HepG2 (cell line): ENCODE measurements at regions not wholly inside any gene's neighbourhood (a gene's known extent, or its start where the extent isn't known, plus 50 kb on each side); places are given as distances from the start of the nearest gene placed in this dataset.
A peak's percentile ranks its signal among the peaks of the same experiment; 100 is the strongest.

Experiments used
- ATAC-seq: fragments of 200-7000 bp; cut with Tn5 transposase; 3 replicates; pipeline ENCODE4 v1.9.1; 2020; ENCODE audit warnings: mild to moderate bottlenecking, moderate library complexity
- BruUV-seq: library from RNA; stranded (reverse); fragments of 400-500 nt; replicated peaks from 2 replicates; lab custom pipeline; 2021; lab: Mats Ljungman, UMichigan
- CTCF ChIA-PET: fragments of 300-600 bp; formaldehyde crosslinking; extraction: SDS; loops from one replicate; lab custom pipeline; 2021; ENCODE audit warnings: low total read pairs, inconsistent platforms, low intra/inter-chr PET ratio; lab: Yijun Ruan, JAX
- POLR2A ChIA-PET: fragments of 350-600 bp; sonication (Branson Sonifier 250); formaldehyde crosslinking; loops from one replicate; lab custom pipeline; 2020; ENCODE audit warnings: antibody characterized with exemption, inconsistent platforms; lab: Yijun Ruan, JAX
- DNase-seq: peaks from one replicate; pipeline ENCODE4 v3.0.0-alpha.2; 2015; ENCODE audit warnings: low spot score
- FAIRE-seq: peaks from 3 replicates; lab custom pipeline; 2011; peaks lifted over from hg19 to GRCh38; lab: Jason Lieb, UNC
- H2AFZ ChIP-seq: one replicate; pipeline ENCODE4 v1.6.1; 2011; ENCODE audit warnings: low read length, inconsistent platforms
- H3K27ac ChIP-seq: fragments of 300-600 bp; 3 replicates; pipeline ENCODE4 v1.8.0; 2011; ENCODE audit warnings: mixed run types, mild to moderate bottlenecking, mixed read lengths, low read length, inconsistent platforms; ENCODE audit not compliant: insufficient read depth; ENCODE audit errors: extremely low read length
- H3K27me3 ChIP-seq, 2 experiments: fragments of 200-600 bp in 1 of 2; 2 replicates in 1 of 2; 3 replicates in 1 of 2; pipeline versions ENCODE4 v1.6.0 to v1.8.0; 2011; ENCODE audit warnings: low read length in 2 of 2, mild to moderate bottlenecking in 2 of 2, moderate library complexity in 2 of 2, inconsistent platforms in 1 of 2; ENCODE audit not compliant: insufficient read depth in 2 of 2, control insufficient read depth in 1 of 2
- H3K36me3 ChIP-seq, 2 experiments: fragments of 200-600 bp in 1 of 2; replicated peaks in 1 of 2; 2 replicates in 1 of 2; 3 replicates in 1 of 2; pipeline versions ENCODE4 v1.5.1 to v1.8.0; 2011; ENCODE audit warnings: low read length in 2 of 2, inconsistent platforms in 1 of 2; ENCODE audit not compliant: insufficient read depth in 2 of 2, control insufficient read depth in 1 of 2
- H3K4me1 ChIP-seq: 2 replicates; pipeline ENCODE4 v1.5.1; 2012; ENCODE audit warnings: low read length, inconsistent platforms; ENCODE audit not compliant: insufficient read depth
- H3K4me2 ChIP-seq: 2 replicates; pipeline ENCODE4 v1.6.0; 2011; ENCODE audit warnings: low read depth, low read length, inconsistent platforms
- H3K4me3 ChIP-seq, 3 experiments: fragments of 200-600 bp in 1 of 3; sonication (generic), shearing (Covaris generic) in 1 of 3; replicated peaks in 1 of 3; 2 replicates each; pipeline ENCODE4 v1.5.1; 2011 to 2016; ENCODE audit warnings: low read length in 3 of 3, inconsistent platforms in 2 of 3, low read depth in 2 of 3, mild to moderate bottlenecking in 2 of 3, control low read depth in 1 of 3, mixed read lengths in 1 of 3; ENCODE audit not compliant: insufficient read depth in 1 of 3
- H3K79me2 ChIP-seq: one replicate; pipeline ENCODE4 v1.6.1; 2011; ENCODE audit warnings: low read length, inconsistent platforms; ENCODE audit not compliant: insufficient read depth
- H3K9ac ChIP-seq: 2 replicates; pipeline ENCODE4 v1.6.0; 2011; ENCODE audit warnings: mild to moderate bottlenecking, low read depth, low read length, inconsistent platforms; ENCODE audit not compliant: insufficient read depth
- H3K9me3 ChIP-seq: 2 replicates; pipeline ENCODE4 v1.5.1; 2012; ENCODE audit warnings: mild to moderate bottlenecking, low read length
- H4K20me1 ChIP-seq: 2 replicates; pipeline ENCODE4 v1.6.0; 2011; ENCODE audit warnings: inconsistent platforms, mild to moderate bottlenecking, low read length, moderate library complexity; ENCODE audit not compliant: insufficient read depth
- CTCF ChIP-seq: sonication (generic); formaldehyde crosslinking; IDR thresholded peaks from 2 replicates; pipeline ENCODE4 v1.5.0; 2020; ENCODE audit warnings: mild to moderate bottlenecking, missing genetic modification reagents, moderate library complexity
- KLF16 ChIP-seq, 2 experiments: sonication (generic) in 1 of 2; formaldehyde crosslinking in 1 of 2; IDR thresholded peaks; 2 replicates each; pipeline versions ENCODE4 v1.6.1 to v1.8.0; 2016 to 2023; ENCODE audit warnings: missing genetic modification reagents in 2 of 2, missing compliant biosample characterization in 1 of 2
- RXRA ChIP-seq: sonication (generic); formaldehyde crosslinking; IDR thresholded peaks from 2 replicates; pipeline ENCODE4 v1.5.1; 2020; ENCODE audit warnings: missing genetic modification reagents
- SRF ChIP-seq: IDR thresholded peaks from 2 replicates; pipeline ENCODE4 v1.6.1; 2011; ENCODE audit warnings: mild to moderate bottlenecking, low read depth, low read length, moderate library complexity
- STAG1 ChIP-seq: sonication (generic); formaldehyde crosslinking; IDR thresholded peaks from 2 replicates; pipeline ENCODE4 v1.4.0; 2020; ENCODE audit warnings: missing genetic modification reagents
- ZNF253 ChIP-seq: sonication (generic); formaldehyde crosslinking; IDR thresholded peaks from 2 replicates; pipeline ENCODE4 v1.8.0; 2022; ENCODE audit warnings: mild to moderate bottlenecking, missing genetic modification reagents, borderline replicate concordance
- ZNF510 ChIP-seq: sonication (generic); formaldehyde crosslinking; IDR thresholded peaks from 2 replicates; pipeline ENCODE4 v1.4.0; 2020; ENCODE audit warnings: low read depth, mild to moderate bottlenecking, missing genetic modification reagents
- ZNF788 ChIP-seq: sonication (generic); formaldehyde crosslinking; IDR thresholded peaks from 2 replicates; pipeline ENCODE4 v1.5.0; 2020; ENCODE audit warnings: mild to moderate bottlenecking, missing genetic modification reagents, borderline replicate concordance
- WGBS: methylation state at CpG from one replicate; pipeline ENCODE4 v1.1.6; 2017; ENCODE audit warnings: low lambda C conversion rate; 5-methylcytosine and 5-hydroxymethylcytosine counted together
- in situ Hi-C: cut with HindIII; loops from 2 replicates; pipeline ENCODE4 v1.10.0; 2017; ENCODE audit warnings: low pct_unique_long_range_greater_than_20kb; ENCODE audit not compliant: extremely low pct_ligation_motif_present
- intact Hi-C: fragments of 100-400 bp; cut with micrococcal nuclease; formaldehyde crosslinking; loops from one replicate; pipeline ENCODE4 v1.10.0; 2022; ENCODE audit not compliant: unreplicated experiment

DNA sequence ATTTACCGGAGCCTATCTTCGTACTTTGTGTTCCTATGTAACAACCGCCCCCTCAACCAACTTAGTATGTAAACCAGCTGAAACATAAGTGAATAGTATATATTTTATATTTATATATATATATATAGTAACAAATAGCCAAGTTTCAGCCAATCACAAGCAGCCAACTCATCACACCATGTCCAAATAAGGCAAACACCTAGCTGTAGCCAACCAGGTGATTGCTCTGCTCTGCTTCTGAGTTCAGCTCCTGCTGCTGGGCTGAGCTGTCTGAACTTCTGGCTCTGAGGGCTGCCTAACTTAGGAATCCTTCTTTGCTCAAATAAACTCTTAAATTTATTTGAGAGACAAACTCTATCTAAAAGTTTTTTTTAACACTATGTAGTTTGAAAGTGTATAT lies 101.6 kb upstream of the SOX4 start:
- in situ Hi-C loops (no loop called here), intact Hi-C loops (no loop called here)
- H3K4me1 ChIP-seq, result peaks cover 6% of the 10 kb centered on the region; the same call in 1 of the 2 replicates
- H4K20me1 ChIP-seq, result no peaks in the 10 kb centered on the region
- no peaks in the 10 kb centered on the region for H3K9me3 ChIP-seq
- no peak for TF ChIP-seq ZNF510 (CRISPR knock-in tag)
- TF ChIP-seq SRF, result peak; percentile 70
- BruUV-seq, result no TSS peak
- H3K27ac ChIP-seq, result no peak overlapping the region
- no peak overlapping the region for H3K9ac ChIP-seq
- CTCF ChIA-PET, result no interaction called here
- no peaks in the 10 kb centered on the region for H3K79me2 ChIP-seq
- no peak overlapping the region for H3K4me3 ChIP-seq
- no peak for FAIRE-seq
- no peak overlapping the region for H2AFZ ChIP-seq
- POLR2A ChIA-PET, result no interaction called here
- 66% methylated on average over 3 of the region's 3 CpGs for WGBS
- DNase-seq, result no peak
- no peaks in the 10 kb centered on the region for H3K36me3 ChIP-seq
- no peak overlapping the region for H3K4me2 ChIP-seq
- 0 out of 5 replicates have a peak, but pooled peaks cover 0 to 7% of the 10 kb centered on the region in 2 experiments for H3K27me3 ChIP-seq
- no peak for ATAC-seq

DNA sequence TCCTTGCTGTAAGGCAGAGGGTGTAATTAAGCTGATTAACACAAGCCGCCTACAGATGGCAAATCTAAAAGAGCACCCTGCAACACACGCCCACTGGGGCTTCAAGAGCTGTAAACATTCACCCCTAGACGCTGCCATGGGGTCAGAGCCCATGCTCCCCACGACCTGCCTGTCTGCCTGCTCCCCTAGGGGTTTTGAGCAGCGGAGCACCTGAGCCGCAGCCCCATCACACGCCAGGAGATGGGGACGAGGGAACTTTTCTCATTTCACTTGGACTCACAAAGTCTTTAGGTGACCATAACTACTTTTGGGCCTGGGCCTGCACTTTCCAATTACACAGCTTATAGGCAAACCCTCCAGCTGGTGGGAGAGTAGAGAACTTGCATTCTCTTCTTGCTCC lies 99.0 kb upstream of the SOX4 start:
- Histone ChIP-seq H3K9ac (no peak overlapping the region), H3K27ac (no peak overlapping the region), H3K79me2 (no peaks in the 10 kb centered on the region), H2AFZ (no peak overlapping the region), H3K4me2 (no peak overlapping the region), H3K9me3 (no peaks in the 10 kb centered on the region), H4K20me1 (no peaks in the 10 kb centered on the region), H3K36me3 (no peaks in the 10 kb centered on the region), H3K4me3 (no peak overlapping the region), H3K27me3 (0 out of 5 replicates have a peak, but pooled peaks cover 0 to 7% of the 10 kb centered on the region in 2 experiments), H3K4me1 (peaks cover 6% of the 10 kb centered on the region; the same call in 1 of the 2 replicates)
- no TSS peak for BruUV-seq
- FAIRE-seq, result no peak
- TF ChIP-seq ZNF788 (CRISPR knock-in tag), result no peak
- TF ChIP-seq KLF16 (CRISPR knock-in tag; IDR thresholded peaks at IDR 0.05), result no peak
- TF ChIP-seq STAG1 (CRISPR knock-in tag), result peak; percentile 30
- TF ChIP-seq ZNF253 (CRISPR knock-in tag), result no peak
- 0 out of 2 replicates have a peak, but pooled peaks have one; percentile 12 for TF ChIP-seq CTCF (CRISPR knock-in tag)
- no peak for TF ChIP-seq RXRA (CRISPR knock-in tag)
- in situ Hi-C loops (no loop called here), intact Hi-C loops (no loop called here)
- CTCF ChIA-PET, result no interaction called here
- ATAC-seq, result peak; percentile 62
- no peak for DNase-seq
- WGBS, result 25% methylated on average over 2 of the region's 8 CpGs
- POLR2A ChIA-PET, result no interaction called here
